ENCODE measurements at regions not wholly inside any gene's neighbourhood (a gene's known extent, or its start where the extent isn't known, plus 50 kb on each side); places are given as distances from the start of the nearest gene placed in this dataset.

DNA sequence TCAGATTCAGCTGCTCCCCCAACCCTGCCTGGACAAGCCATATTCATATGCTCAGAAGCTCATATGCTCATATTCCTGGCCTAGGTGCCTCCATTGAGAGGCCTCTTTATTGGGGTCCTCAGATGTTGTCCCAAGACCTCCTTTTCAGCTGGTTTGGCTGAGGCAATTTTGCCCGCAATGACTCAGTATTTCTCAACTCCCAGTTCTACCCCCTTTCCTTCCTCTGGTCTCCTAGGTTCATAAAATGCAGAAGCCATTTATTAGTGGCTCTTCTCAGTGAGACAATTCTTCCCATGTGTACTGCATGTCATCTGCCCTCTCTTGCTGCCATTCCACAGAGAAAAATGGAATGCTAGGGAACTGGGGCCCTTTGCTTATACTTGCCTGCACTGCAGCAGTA is 110.7 kb downstream of the INHBA start:
- TF ChIP-seq POLR2A (IDR thresholded peaks at IDR 0.05): no peak
- TF ChIP-seq, protein P1, sequence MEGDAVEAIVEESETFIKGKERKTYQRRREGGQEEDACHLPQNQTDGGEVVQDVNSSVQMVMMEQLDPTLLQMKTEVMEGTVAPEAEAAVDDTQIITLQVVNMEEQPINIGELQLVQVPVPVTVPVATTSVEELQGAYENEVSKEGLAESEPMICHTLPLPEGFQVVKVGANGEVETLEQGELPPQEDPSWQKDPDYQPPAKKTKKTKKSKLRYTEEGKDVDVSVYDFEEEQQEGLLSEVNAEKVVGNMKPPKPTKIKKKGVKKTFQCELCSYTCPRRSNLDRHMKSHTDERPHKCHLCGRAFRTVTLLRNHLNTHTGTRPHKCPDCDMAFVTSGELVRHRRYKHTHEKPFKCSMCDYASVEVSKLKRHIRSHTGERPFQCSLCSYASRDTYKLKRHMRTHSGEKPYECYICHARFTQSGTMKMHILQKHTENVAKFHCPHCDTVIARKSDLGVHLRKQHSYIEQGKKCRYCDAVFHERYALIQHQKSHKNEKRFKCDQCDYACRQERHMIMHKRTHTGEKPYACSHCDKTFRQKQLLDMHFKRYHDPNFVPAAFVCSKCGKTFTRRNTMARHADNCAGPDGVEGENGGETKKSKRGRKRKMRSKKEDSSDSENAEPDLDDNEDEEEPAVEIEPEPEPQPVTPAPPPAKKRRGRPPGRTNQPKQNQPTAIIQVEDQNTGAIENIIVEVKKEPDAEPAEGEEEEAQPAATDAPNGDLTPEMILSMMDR (IDR thresholded peaks at IDR 0.05): no peak
- Histone ChIP-seq H3K27ac (no peak overlapping the region), H3K4me3 (no peak overlapping the region), H3K9me3 (no peaks in the 10 kb centered on the region), H3K27me3 (no peaks in the 10 kb centered on the region), H3K4me1 (no peaks in the 10 kb centered on the region), H3K36me3 (no peaks in the 10 kb centered on the region)
- DNase-seq (no peak), ATAC-seq (no peak)
- 75% methylated on average over 1 of the region's 1 CpG for WGBS (ENCODE audit: insufficient coverage, low coverage, low lambda C conversion rate, missing lambda C conversion rate)
- intact Hi-C loops (cut with DNase I): no loop called here

DNA sequence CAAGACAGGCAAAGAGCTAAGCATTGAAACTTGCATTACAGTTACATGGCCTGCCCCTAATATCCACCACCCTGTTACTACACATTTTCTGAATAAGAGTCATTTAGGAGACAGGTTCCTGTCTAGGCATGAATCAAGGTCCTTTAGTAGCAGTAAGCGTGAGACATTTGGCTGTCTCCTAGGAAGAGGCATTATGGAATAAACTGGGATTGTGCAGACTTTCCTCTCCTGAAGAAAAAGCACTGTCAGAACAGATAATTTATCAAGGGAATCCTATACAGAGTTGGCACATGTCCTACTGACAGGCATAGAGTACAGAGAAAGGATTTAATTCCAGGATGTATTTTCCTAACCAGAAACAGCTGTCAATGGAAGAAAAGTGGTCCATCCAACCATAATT is 111.9 kb downstream of the INHBA start:
- intact Hi-C loops (cut with DNase I): no loop called here
- Histone ChIP-seq H3K27me3 (no peaks in the 10 kb centered on the region), H3K36me3 (no peaks in the 10 kb centered on the region), H3K27ac (no peak overlapping the region), H3K9me3 (no peaks in the 10 kb centered on the region), H3K4me3 (no peak overlapping the region), H3K4me1 (no peaks in the 10 kb centered on the region)
- DNase-seq (no peak), ATAC-seq (no peak)
- WGBS (ENCODE audit: insufficient coverage, low coverage, low lambda C conversion rate, missing lambda C conversion rate): 93% methylated on average over 1 of the region's 1 CpG
- TF ChIP-seq POLR2A (IDR thresholded peaks at IDR 0.05): no peak
- TF ChIP-seq, protein P1 (IDR thresholded peaks at IDR 0.05): no peak

DNA sequence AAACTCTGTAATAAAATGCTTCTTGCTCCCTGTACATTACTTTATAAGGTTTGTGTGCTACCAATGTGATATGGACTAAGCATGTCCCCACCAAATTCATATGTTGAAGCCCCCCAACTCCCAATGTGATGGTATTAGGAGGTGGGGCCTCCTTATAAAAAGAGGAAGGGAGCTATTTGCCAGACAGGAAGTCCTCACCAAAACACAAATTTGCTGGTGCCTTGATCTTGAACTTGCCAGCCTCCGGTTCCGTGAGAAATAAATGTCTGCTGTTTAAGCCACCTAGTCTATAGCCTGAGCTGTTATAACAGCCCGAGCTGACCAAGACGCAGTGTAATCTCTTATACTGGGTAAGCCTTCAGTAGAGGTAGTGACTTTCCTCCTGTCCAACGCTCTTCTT is 114.5 kb downstream of the INHBA start:
- no peak for DNase-seq
- H3K4me3 ChIP-seq: no peak overlapping the region
- 64% methylated on average over 5 of the region's 5 CpGs for WGBS (ENCODE audit: insufficient coverage, low coverage, low lambda C conversion rate, missing lambda C conversion rate)
- H3K27ac ChIP-seq: no peak overlapping the region
- intact Hi-C loops (cut with DNase I): no loop called here
- ATAC-seq: no peak
- H3K27me3 ChIP-seq: no peaks in the 10 kb centered on the region
- TF ChIP-seq, protein P1 (IDR thresholded peaks at IDR 0.05): no peak
- no peak for TF ChIP-seq POLR2A (IDR thresholded peaks at IDR 0.05)
- no peaks in the 10 kb centered on the region for H3K9me3 ChIP-seq
- no peaks in the 10 kb centered on the region for H3K36me3 ChIP-seq
- H3K4me1 ChIP-seq: no peaks in the 10 kb centered on the region

DNA sequence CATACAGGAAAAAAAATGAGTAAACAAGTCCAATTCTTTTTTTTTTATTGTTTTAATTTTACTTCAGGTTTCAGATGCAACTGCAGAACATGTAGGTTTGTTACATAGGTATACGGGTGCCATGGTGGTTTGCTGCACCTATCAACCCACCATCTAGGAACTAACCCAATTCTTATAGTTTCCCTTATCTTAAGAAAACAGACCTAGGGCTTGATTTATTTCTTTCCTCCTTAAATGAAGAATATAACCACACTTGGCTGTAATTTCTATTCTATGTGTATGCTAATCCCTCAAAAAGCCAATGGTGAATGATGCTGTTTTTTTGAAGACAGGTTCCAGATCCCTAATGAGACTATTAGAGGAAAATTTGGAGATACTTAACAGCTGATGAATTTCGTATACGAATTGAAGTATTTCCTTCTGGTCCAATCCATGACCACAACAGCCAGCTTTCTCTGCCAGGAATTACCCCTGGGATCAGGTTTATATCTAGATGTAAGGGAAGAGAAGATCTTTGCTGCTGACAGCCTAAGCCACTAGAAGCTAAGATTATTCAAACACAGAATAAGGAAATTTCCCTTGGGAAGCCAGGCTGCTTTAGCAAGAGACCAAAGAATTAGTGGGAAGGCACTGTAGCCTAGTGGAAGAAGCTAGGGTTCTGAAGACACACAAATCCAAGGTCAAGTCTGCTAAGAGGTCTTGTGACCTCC is 115.8 kb downstream of the INHBA start:
- no peak for DNase-seq
- 58% methylated on average over 3 of the region's 3 CpGs for WGBS (ENCODE audit: insufficient coverage, low coverage, low lambda C conversion rate, missing lambda C conversion rate)
- H3K4me1 ChIP-seq: no peaks in the 10 kb centered on the region
- TF ChIP-seq, protein P1 (IDR thresholded peaks at IDR 0.05): no peak
- TF ChIP-seq POLR2A (IDR thresholded peaks at IDR 0.05): no peak
- no peaks in the 10 kb centered on the region for H3K9me3 ChIP-seq
- no peak for ATAC-seq
- H3K36me3 ChIP-seq: no peaks in the 10 kb centered on the region
- no peak overlapping the region for H3K4me3 ChIP-seq
- intact Hi-C loops (cut with DNase I): no loop called here
- no peaks in the 10 kb centered on the region for H3K27me3 ChIP-seq
- no peak overlapping the region for H3K27ac ChIP-seq

Data from right lobe of liver (tissue), 6 donors.